GM12874 (cell line): ENCODE measurements at regions not wholly inside any gene's neighbourhood (a gene's known extent, or its start where the extent isn't known, plus 50 kb on each side); places are given as distances from the start of the nearest gene placed in this dataset.

Experiments used
- CTCF ChIP-seq: IDR thresholded peaks from 2 replicates; pipeline ENCODE4 v1.5.1; 2011; ENCODE audit warnings: low read depth, mild to moderate bottlenecking, control low read depth, low read length, moderate library complexity; ENCODE audit not compliant: insufficient read depth

DNA sequence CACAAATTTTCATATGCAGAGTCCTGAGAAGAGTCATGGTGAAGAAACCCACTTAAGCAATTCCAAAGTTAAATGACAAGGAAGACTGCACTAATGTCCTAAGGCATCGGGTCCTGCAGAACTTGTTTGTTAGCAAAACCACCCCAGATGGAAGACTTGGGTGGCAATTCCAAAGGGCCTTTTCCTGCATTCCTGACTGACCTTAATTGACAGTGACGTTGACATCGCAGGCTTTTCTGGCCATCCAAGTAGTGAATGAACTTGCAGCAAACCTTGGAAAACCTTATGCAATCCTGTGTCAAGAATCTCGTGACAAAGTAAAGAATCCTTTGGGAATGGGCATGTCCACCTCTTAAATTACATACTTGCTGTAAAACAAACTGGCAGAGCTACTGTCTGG, 112.5 kb upstream of the SH3BP4 start:
- TF ChIP-seq CTCF: no peak

- TF ChIP-seq CTCF: no peak
Observed at GRCh38 chr2:234836271-234836670, 115.5 kb upstream of the SH3BP4 start.

- TF ChIP-seq CTCF: no peak
Observed at GRCh38 chr2:234835738-234836137, 116.1 kb upstream of the SH3BP4 start.

GRCh38 chr2:234834228-234834923, 117.4 kb upstream of the SH3BP4 start:
- no peak for TF ChIP-seq CTCF

- TF ChIP-seq CTCF: no peak
Observed at GRCh38 chr2:234830853-234831252, 121.0 kb upstream of the SH3BP4 start.

DNA sequence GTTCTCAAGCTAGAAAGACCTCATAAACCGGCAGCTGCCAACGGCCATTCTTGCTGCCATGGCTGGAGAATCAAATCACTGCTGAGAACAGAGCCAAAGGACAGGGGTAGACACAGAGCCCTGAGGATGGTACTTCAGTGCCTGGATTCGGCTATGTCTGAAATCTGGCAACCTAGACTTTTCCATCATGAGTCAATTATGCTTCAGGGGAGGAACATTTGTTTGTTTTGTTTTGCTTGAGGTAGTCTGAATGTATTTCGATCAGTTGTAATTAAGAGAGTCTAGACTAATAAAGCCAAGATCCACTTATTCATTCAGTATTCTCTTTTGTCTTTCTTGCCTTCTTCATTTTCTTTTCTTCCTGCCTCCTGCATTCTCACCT, 122.8 kb upstream of the SH3BP4 start:
- no peak for TF ChIP-seq CTCF

- TF ChIP-seq CTCF: no peak
Observed at GRCh38 chr2:234828382-234829073, 123.3 kb upstream of the SH3BP4 start.
